ENCODE measurements at regions not wholly inside any gene's neighbourhood (a gene's known extent, or its start where the extent isn't known, plus 50 kb on each side); places are given as distances from the start of the nearest gene placed in this dataset.

- Mint-ChIP-seq H3K27ac (no peak overlapping the region), H3K27me3 (ENCODE audit: low read depth in 3 of 3) (peaks cover 0 to 3% (median 0%) of the 10 kb centered on the region in 3 donors), H3K36me3 (no peaks in the 10 kb centered on the region), H3K9me3 (peaks cover 11 to 22% (median 14%) of the 10 kb centered on the region in 7 donors), H3K4me3 (no peak overlapping the region), H3K4me1 (no peaks in the 10 kb centered on the region)
- Histone ChIP-seq H4K20me1 (ENCODE audit: insufficient read depth, low read length) (no peaks in the 10 kb centered on the region), H3K9me3 (replicated peaks in 1 of 2; ENCODE audit: control insufficient read depth in 1 of 2, insufficient read depth in 1 of 2, low read length in 2 of 2) (peaks cover 14 to 16% of the 10 kb centered on the region in 2 donors), H3K27me3 (ENCODE audit: control insufficient read depth in 2 of 2, insufficient read depth in 2 of 2, low read length in 2 of 2) (no peaks in the 10 kb centered on the region), H3K9ac (ENCODE audit: insufficient read depth, low read length, poor library complexity, severe bottlenecking) (no peak overlapping the region), H3K4me1 (ENCODE audit: control insufficient read depth in 1 of 2, insufficient read depth in 2 of 2, low read length in 2 of 2) (no peaks in the 10 kb centered on the region), H3K4me3 (replicated peaks in 1 of 3; ENCODE audit: low read depth in 2 of 3, low read length in 3 of 3) (no peak overlapping the region), H3K4me2 (replicated peaks; ENCODE audit: extremely low read depth, low read length, poor library complexity, severe bottlenecking) (no peak overlapping the region), H2AFZ (ENCODE audit: insufficient read depth, low read depth, low read length, poor library complexity, severe bottlenecking) (no peak overlapping the region), H3K79me2 (ENCODE audit: insufficient read depth, low read length) (no peaks in the 10 kb centered on the region), H3K36me3 (replicated peaks in 1 of 2; ENCODE audit: control insufficient read depth in 1 of 2, insufficient read depth in 2 of 2, low read length in 2 of 2) (no peaks in the 10 kb centered on the region), H3K27ac (ENCODE audit: low read depth in 1 of 2, low read length in 2 of 2) (no peak overlapping the region)
- DNase-seq, result no peak
- no CpG with 5 or more reads among the region's 3 CpGs for WGBS (ENCODE audit: insufficient coverage)
- intact Hi-C loops (cut with micrococcal nuclease), result no loop called here
- TF ChIP-seq CTCF (IDR thresholded peaks at IDR 0.05), result no peak
Measured at GRCh38 chr3:189516039-189516438, 115.2 kb upstream of the TP63 start.

GRCh38 chr3:189517981-189518380 lies 113.2 kb upstream of the TP63 start:
- Mint-ChIP-seq H3K4me3 (no peak overlapping the region), H3K36me3 (no peaks in the 10 kb centered on the region), H3K9me3 (peaks cover 11 to 22% (median 15%) of the 10 kb centered on the region in 7 donors), H3K4me1 (no peaks in the 10 kb centered on the region), H3K27me3 (ENCODE audit: low read depth in 3 of 3) (peaks cover 0 to 3% (median 0%) of the 10 kb centered on the region in 3 donors), H3K27ac (no peak overlapping the region)
- H3K27me3 ChIP-seq (ENCODE audit: control insufficient read depth in 2 of 2, insufficient read depth in 2 of 2, low read length in 2 of 2), result no peaks in the 10 kb centered on the region
- no peak overlapping the region for H2AFZ ChIP-seq (ENCODE audit: insufficient read depth, low read depth, low read length, poor library complexity, severe bottlenecking)
- WGBS (ENCODE audit: insufficient coverage), result no CpG with 5 or more reads among the region's 1 CpG
- no peaks in the 10 kb centered on the region for H3K79me2 ChIP-seq (ENCODE audit: insufficient read depth, low read length)
- DNase-seq, result no peak
- intact Hi-C loops (cut with micrococcal nuclease), result no loop called here
- H3K27ac ChIP-seq (ENCODE audit: low read depth in 1 of 2, low read length in 2 of 2), result no peak overlapping the region
- H3K9ac ChIP-seq (ENCODE audit: insufficient read depth, low read length, poor library complexity, severe bottlenecking), result no peak overlapping the region
- peaks cover 14 to 16% of the 10 kb centered on the region in 2 donors for H3K9me3 ChIP-seq (replicated peaks in 1 of 2; ENCODE audit: control insufficient read depth in 1 of 2, insufficient read depth in 1 of 2, low read length in 2 of 2)
- no peak for TF ChIP-seq CTCF (IDR thresholded peaks at IDR 0.05)
- H3K4me1 ChIP-seq (ENCODE audit: control insufficient read depth in 1 of 2, insufficient read depth in 2 of 2, low read length in 2 of 2), result no peaks in the 10 kb centered on the region
- no peak overlapping the region for H3K4me3 ChIP-seq (replicated peaks in 1 of 3; ENCODE audit: low read depth in 2 of 3, low read length in 3 of 3)
- H4K20me1 ChIP-seq (ENCODE audit: insufficient read depth, low read length), result no peaks in the 10 kb centered on the region
- no peak overlapping the region for H3K4me2 ChIP-seq (replicated peaks; ENCODE audit: extremely low read depth, low read length, poor library complexity, severe bottlenecking)
- H3K36me3 ChIP-seq (replicated peaks in 1 of 2; ENCODE audit: control insufficient read depth in 1 of 2, insufficient read depth in 2 of 2, low read length in 2 of 2), result no peaks in the 10 kb centered on the region
